ENCODE measurements at regions not wholly inside any gene's neighbourhood (a gene's known extent, or its start where the extent isn't known, plus 50 kb on each side); places are given as distances from the start of the nearest gene placed in this dataset.
A peak's percentile ranks its signal among the peaks of the same experiment; 100 is the strongest.

GRCh38 chr1:29651684-29652665 is 415.7 kb downstream of the PTPRU start:
- Mint-ChIP-seq H3K9me3 (ENCODE audit: low read depth) (peaks cover 3% of the 10 kb centered on the region), H3K4me1 (ENCODE audit: low read depth) (peaks cover 27% of the 10 kb centered on the region), H3K27ac (no peak overlapping the region), H3K4me3 (ENCODE audit: low read depth) (no peak overlapping the region), H3K36me3 (ENCODE audit: insufficient read depth) (peaks cover 2% of the 10 kb centered on the region), H3K27me3 (peaks cover 4% of the 10 kb centered on the region)
- no peak for TF ChIP-seq CTCF (IDR thresholded peaks at IDR 0.05; ENCODE audit: unreplicated experiment)
- DNase-seq (ENCODE audit: low spot score, unreplicated experiment) = peak; percentile 6

GRCh38 chr1:29651246-29651645 is 414.9 kb downstream of the PTPRU start:
- peaks cover 4% of the 10 kb centered on the region for H3K27me3 Mint-ChIP-seq
- no peaks in the 10 kb centered on the region for H3K9me3 Mint-ChIP-seq (ENCODE audit: low read depth)
- DNase-seq (ENCODE audit: low spot score, unreplicated experiment) = peak; percentile 1
- H3K4me1 Mint-ChIP-seq (ENCODE audit: low read depth) = peaks cover 22% of the 10 kb centered on the region
- H3K27ac Mint-ChIP-seq = no peak overlapping the region
- H3K4me3 Mint-ChIP-seq (ENCODE audit: low read depth) = no peak overlapping the region
- TF ChIP-seq CTCF (IDR thresholded peaks at IDR 0.05; ENCODE audit: unreplicated experiment) = no peak
- no peaks in the 10 kb centered on the region for H3K36me3 Mint-ChIP-seq (ENCODE audit: insufficient read depth)

- Mint-ChIP-seq H3K9me3 (ENCODE audit: low read depth) (no peaks in the 10 kb centered on the region), H3K27ac (no peak overlapping the region), H3K27me3 (peaks cover 4% of the 10 kb centered on the region), H3K4me3 (ENCODE audit: low read depth) (no peak overlapping the region), H3K36me3 (ENCODE audit: insufficient read depth) (no peaks in the 10 kb centered on the region), H3K4me1 (ENCODE audit: low read depth) (peaks cover 18% of the 10 kb centered on the region)
- DNase-seq (ENCODE audit: low spot score, unreplicated experiment) = no peak
- no peak for TF ChIP-seq CTCF (IDR thresholded peaks at IDR 0.05; ENCODE audit: unreplicated experiment)
Observed at GRCh38 chr1:29650476-29650875, 414.2 kb downstream of the PTPRU start.

- H3K9me3 Mint-ChIP-seq (ENCODE audit: low read depth) = no peaks in the 10 kb centered on the region
- no peak for TF ChIP-seq CTCF (IDR thresholded peaks at IDR 0.05; ENCODE audit: unreplicated experiment)
- H3K27me3 Mint-ChIP-seq = peaks cover 4% of the 10 kb centered on the region
- DNase-seq (ENCODE audit: low spot score, unreplicated experiment) = no peak
- no peak overlapping the region for H3K4me3 Mint-ChIP-seq (ENCODE audit: low read depth)
- H3K36me3 Mint-ChIP-seq (ENCODE audit: insufficient read depth) = no peaks in the 10 kb centered on the region
- H3K4me1 Mint-ChIP-seq (ENCODE audit: low read depth) = peaks cover 19% of the 10 kb centered on the region
- no peak overlapping the region for H3K27ac Mint-ChIP-seq
Observed at GRCh38 chr1:29650041-29650400, 413.7 kb downstream of the PTPRU start.

- TF ChIP-seq CTCF (IDR thresholded peaks at IDR 0.05; ENCODE audit: unreplicated experiment) = no peak
- Mint-ChIP-seq H3K4me1 (ENCODE audit: low read depth) (peaks cover 17% of the 10 kb centered on the region), H3K4me3 (ENCODE audit: low read depth) (no peak overlapping the region), H3K9me3 (ENCODE audit: low read depth) (no peaks in the 10 kb centered on the region), H3K36me3 (ENCODE audit: insufficient read depth) (no peaks in the 10 kb centered on the region), H3K27me3 (peaks cover 4% of the 10 kb centered on the region), H3K27ac (no peak overlapping the region)
- DNase-seq (ENCODE audit: low spot score, unreplicated experiment) = no peak
Observed at GRCh38 chr1:29649189-29650040, 413.1 kb downstream of the PTPRU start.

All from progenitor cell of endocrine pancreas (in vitro differentiated cells).